A204.1 (cell line): ENCODE measurements at regions not wholly inside any gene's neighbourhood (a gene's known extent, or its start where the extent isn't known, plus 50 kb on each side); places are given as distances from the start of the nearest gene placed in this dataset.
"Not testable (repeated sequence)": the region's sequence is repeated elsewhere in the genome, so short reads cannot be mapped to it uniquely, and the experiment has no call there.

ENCODE experiments used
- FAIRE-seq: peaks from 2 replicates; lab custom pipeline; 2012; peaks lifted over from hg19 to GRCh38; lab: Jason Lieb, UNC

- no peak for FAIRE-seq
Observed at GRCh38 chr5:1731091-1731639, 68.5 kb downstream of the MRPL36 start.

GRCh38 chr5:1730487-1730847 lies 69.2 kb downstream of the MRPL36 start:
- FAIRE-seq, result no peak

GRCh38 chr5:1729641-1730486 lies 69.8 kb downstream of the MRPL36 start:
- FAIRE-seq, result no peak

GRCh38 chr5:1728846-1729245 lies 70.8 kb downstream of the MRPL36 start:
- FAIRE-seq, result no peak

- no peak for FAIRE-seq
Observed at GRCh38 chr5:1727571-1727970, 72.1 kb downstream of the MRPL36 start.

GRCh38 chr5:1726956-1727355 lies 72.7 kb downstream of the MRPL36 start:
- FAIRE-seq, result no peak

- FAIRE-seq, result no peak
Observed at GRCh38 chr5:1726469-1726865, 73.2 kb downstream of the MRPL36 start.

- no peak for FAIRE-seq
Observed at GRCh38 chr5:1725641-1726468, 73.8 kb downstream of the MRPL36 start.

- FAIRE-seq, result no peak
Observed at GRCh38 chr5:1724822-1725602, 74.6 kb downstream of the MRPL36 start.

- no peak for FAIRE-seq
Observed at GRCh38 chr5:1723957-1724821, 75.4 kb downstream of the MRPL36 start.

GRCh38 chr5:1723476-1723875 lies 76.2 kb downstream of the MRPL36 start:
- FAIRE-seq, result no peak

- FAIRE-seq, result no peak
Observed at GRCh38 chr5:1722877-1723276, 76.8 kb downstream of the MRPL36 start.

- no peak for FAIRE-seq
Observed at GRCh38 chr5:1720396-1721110, 79.1 kb downstream of the MRPL36 start.

GRCh38 chr5:1719860-1720259 lies 79.8 kb downstream of the MRPL36 start:
- no peak for FAIRE-seq

- FAIRE-seq, result no peak
Observed at GRCh38 chr5:1718669-1719068, 81.0 kb downstream of the MRPL36 start.

GRCh38 chr5:1710091-1710490 lies 89.5 kb downstream of the MRPL36 start:
- not testable (repeated sequence) for FAIRE-seq

- no peak for FAIRE-seq
Observed at GRCh38 chr5:1709171-1709803, 90.3 kb downstream of the MRPL36 start.

GRCh38 chr5:1708592-1709141 lies 91.0 kb downstream of the MRPL36 start:
- FAIRE-seq, result no peak

- FAIRE-seq, result no peak
Observed at GRCh38 chr5:1707467-1707866, 92.2 kb downstream of the MRPL36 start.

- no peak for FAIRE-seq
Observed at GRCh38 chr5:1706428-1706827, 93.2 kb downstream of the MRPL36 start.
